Astrocyte (in vitro differentiated cells and primary cell): ENCODE measurements at regions not wholly inside any gene's neighbourhood (a gene's known extent, or its start where the extent isn't known, plus 50 kb on each side); places are given as distances from the start of the nearest gene placed in this dataset.

Source experiments
- DNase-seq: peaks from one replicate; pipeline ENCODE4 v3.0.0-alpha.2; 2010; ENCODE audit warnings: low read depth
- FAIRE-seq: peaks from 2 replicates; lab custom pipeline; 2011; peaks lifted over from hg19 to GRCh38; lab: Jason Lieb, UNC
- H2AFZ ChIP-seq: 2 replicates; pipeline ENCODE4 v1.6.0; 2012; ENCODE audit warnings: low read depth, low read length, inconsistent platforms
- H3K27ac ChIP-seq: 2 replicates; pipeline ENCODE4 v1.5.1; 2011; ENCODE audit warnings: low read depth, low read length, inconsistent platforms
- H3K27me3 ChIP-seq: 2 replicates; pipeline ENCODE4 v1.6.0; 2011; ENCODE audit warnings: low read length, inconsistent platforms; ENCODE audit not compliant: insufficient read depth
- H3K36me3 ChIP-seq: 2 replicates; pipeline ENCODE4 v1.5.1; 2011; ENCODE audit warnings: low read length, inconsistent platforms; ENCODE audit not compliant: insufficient read depth
- H3K4me1 ChIP-seq: 2 replicates; pipeline ENCODE4 v1.5.1; 2011; ENCODE audit warnings: low read length, inconsistent platforms; ENCODE audit not compliant: insufficient read depth
- H3K4me2 ChIP-seq: 2 replicates; pipeline ENCODE4 v1.6.0; 2012; ENCODE audit warnings: low read length, inconsistent platforms
- H3K4me3 ChIP-seq: 2 replicates; pipeline ENCODE4 v1.5.1; 2011; ENCODE audit warnings: low read depth, mild to moderate bottlenecking, low read length, inconsistent platforms; ENCODE audit not compliant: insufficient read depth
- H3K79me2 ChIP-seq: 2 replicates; pipeline ENCODE4 v1.6.0; 2012; ENCODE audit warnings: mild to moderate bottlenecking, low read length, inconsistent platforms; ENCODE audit not compliant: insufficient read depth
- H3K9ac ChIP-seq: 2 replicates; pipeline ENCODE4 v1.6.0; 2012; ENCODE audit warnings: mild to moderate bottlenecking, low read length, inconsistent platforms
- H3K9me3 ChIP-seq: 2 replicates; pipeline ENCODE4 v1.5.1; 2012; ENCODE audit warnings: low read depth, mild to moderate bottlenecking, low read length, inconsistent platforms; ENCODE audit not compliant: insufficient read depth
- H4K20me1 ChIP-seq: 2 replicates; pipeline ENCODE4 v1.6.0; 2012; ENCODE audit warnings: low read length, inconsistent platforms; ENCODE audit not compliant: insufficient read depth
- H3K27ac Mint-ChIP-seq: one replicate; pipeline ENCODE4 v1.8.0; 2021; ENCODE audit warnings: mild to moderate bottlenecking, mixed read lengths; ENCODE audit not compliant: unreplicated experiment
- H3K27me3 Mint-ChIP-seq: one replicate; pipeline ENCODE4 v1.8.0; 2021; ENCODE audit warnings: low read depth, mixed read lengths; ENCODE audit not compliant: unreplicated experiment
- H3K36me3 Mint-ChIP-seq: one replicate; pipeline ENCODE4 v1.8.0; 2021; ENCODE audit warnings: low read depth, mixed read lengths; ENCODE audit not compliant: unreplicated experiment
- H3K4me1 Mint-ChIP-seq: one replicate; pipeline ENCODE4 v1.8.0; 2021; ENCODE audit warnings: low read depth, mixed read lengths; ENCODE audit not compliant: unreplicated experiment
- H3K4me3 Mint-ChIP-seq: one replicate; pipeline ENCODE4 v1.8.0; 2021; ENCODE audit warnings: mild to moderate bottlenecking, moderate library complexity, mixed read lengths; ENCODE audit not compliant: unreplicated experiment
- H3K9me3 Mint-ChIP-seq: one replicate; pipeline ENCODE4 v1.8.0; 2021; ENCODE audit warnings: mild to moderate bottlenecking, mixed read lengths; ENCODE audit not compliant: unreplicated experiment
- CTCF ChIP-seq: IDR thresholded peaks from 2 replicates; pipeline ENCODE4 v1.5.1; 2011; ENCODE audit warnings: low read depth, mild to moderate bottlenecking, inconsistent platforms, low read length, moderate library complexity; ENCODE audit not compliant: insufficient read depth
- EZH2 ChIP-seq: IDR thresholded peaks from 2 replicates; pipeline ENCODE4 v1.6.1; 2012; ENCODE audit warnings: mild to moderate bottlenecking, low read length, inconsistent platforms; ENCODE audit not compliant: insufficient read depth

- Mint-ChIP-seq H3K27ac (no peak overlapping the region), H3K27me3 (peaks cover 13% of the 10 kb centered on the region), H3K9me3 (peaks cover 5% of the 10 kb centered on the region), H3K4me1 (peaks cover 26% of the 10 kb centered on the region), H3K4me3 (no peak overlapping the region), H3K36me3 (peaks cover 2% of the 10 kb centered on the region)
- H3K4me1 ChIP-seq = no peaks in the 10 kb centered on the region
- no peak for FAIRE-seq
- no peak overlapping the region for H3K4me2 ChIP-seq
- peaks cover 2% of the 10 kb centered on the region for H3K9me3 ChIP-seq
- no peaks in the 10 kb centered on the region for H3K36me3 ChIP-seq
- no peak for TF ChIP-seq CTCF
- TF ChIP-seq EZH2 = no peak
- no peak overlapping the region for H3K27ac ChIP-seq
- H3K9ac ChIP-seq = no peak overlapping the region
- H2AFZ ChIP-seq = no peak overlapping the region
- peaks cover 5% of the 10 kb centered on the region for H3K27me3 ChIP-seq
- no peaks in the 10 kb centered on the region for H4K20me1 ChIP-seq
- no peaks in the 10 kb centered on the region for H3K79me2 ChIP-seq
- no peak for DNase-seq
- no peak overlapping the region for H3K4me3 ChIP-seq
These were observed 606.6 kb upstream of the CADM1 start for GRCh38 chr11:116110802-116111201.

GRCh38 chr11:116110356-116110755, 606.1 kb upstream of the CADM1 start:
- no peaks in the 10 kb centered on the region for H3K4me1 ChIP-seq
- H3K4me3 ChIP-seq = no peak overlapping the region
- no peak for TF ChIP-seq CTCF
- no peak for TF ChIP-seq EZH2
- FAIRE-seq = no peak
- Mint-ChIP-seq H3K4me1 (peaks cover 26% of the 10 kb centered on the region), H3K27ac (no peak overlapping the region), H3K9me3 (peaks cover 5% of the 10 kb centered on the region), H3K27me3 (peaks cover 13% of the 10 kb centered on the region), H3K36me3 (peaks cover 2% of the 10 kb centered on the region), H3K4me3 (no peak overlapping the region)
- peaks cover 2% of the 10 kb centered on the region for H3K9me3 ChIP-seq
- H3K36me3 ChIP-seq = no peaks in the 10 kb centered on the region
- no peak for DNase-seq
- no peak overlapping the region for H3K4me2 ChIP-seq
- H3K27me3 ChIP-seq = peaks cover 5% of the 10 kb centered on the region
- no peak overlapping the region for H3K9ac ChIP-seq
- H3K27ac ChIP-seq = no peak overlapping the region
- no peaks in the 10 kb centered on the region for H3K79me2 ChIP-seq
- no peak overlapping the region for H2AFZ ChIP-seq
- H4K20me1 ChIP-seq = no peaks in the 10 kb centered on the region

GRCh38 chr11:116109228-116109627, 605.0 kb upstream of the CADM1 start:
- no peaks in the 10 kb centered on the region for H3K9me3 ChIP-seq
- Mint-ChIP-seq H3K4me3 (no peak overlapping the region), H3K4me1 (peaks cover 26% of the 10 kb centered on the region), H3K27me3 (peaks cover 15% of the 10 kb centered on the region), H3K36me3 (peaks cover 2% of the 10 kb centered on the region), H3K27ac (no peak overlapping the region), H3K9me3 (peaks cover 3% of the 10 kb centered on the region)
- no peak for FAIRE-seq
- peak; percentile 77 for DNase-seq
- no peak overlapping the region for H3K4me2 ChIP-seq
- H2AFZ ChIP-seq = no peak overlapping the region
- no peaks in the 10 kb centered on the region for H3K36me3 ChIP-seq
- no peak overlapping the region for H3K27ac ChIP-seq
- no peaks in the 10 kb centered on the region for H3K79me2 ChIP-seq
- H3K9ac ChIP-seq = no peak overlapping the region
- peaks cover 5% of the 10 kb centered on the region for H3K27me3 ChIP-seq
- H3K4me3 ChIP-seq = no peak overlapping the region
- H3K4me1 ChIP-seq = no peaks in the 10 kb centered on the region
- no peaks in the 10 kb centered on the region for H4K20me1 ChIP-seq
- no peak for TF ChIP-seq EZH2
- TF ChIP-seq CTCF = no peak
